ENCODE measurements at regions not wholly inside any gene's neighbourhood (a gene's known extent, or its start where the extent isn't known, plus 50 kb on each side); places are given as distances from the start of the nearest gene placed in this dataset.

GRCh38 chr3:72565593-72565992 lies 282.7 kb downstream of the SHQ1 start:
- DNase-seq (ENCODE audit: low read depth): no peak

DNA sequence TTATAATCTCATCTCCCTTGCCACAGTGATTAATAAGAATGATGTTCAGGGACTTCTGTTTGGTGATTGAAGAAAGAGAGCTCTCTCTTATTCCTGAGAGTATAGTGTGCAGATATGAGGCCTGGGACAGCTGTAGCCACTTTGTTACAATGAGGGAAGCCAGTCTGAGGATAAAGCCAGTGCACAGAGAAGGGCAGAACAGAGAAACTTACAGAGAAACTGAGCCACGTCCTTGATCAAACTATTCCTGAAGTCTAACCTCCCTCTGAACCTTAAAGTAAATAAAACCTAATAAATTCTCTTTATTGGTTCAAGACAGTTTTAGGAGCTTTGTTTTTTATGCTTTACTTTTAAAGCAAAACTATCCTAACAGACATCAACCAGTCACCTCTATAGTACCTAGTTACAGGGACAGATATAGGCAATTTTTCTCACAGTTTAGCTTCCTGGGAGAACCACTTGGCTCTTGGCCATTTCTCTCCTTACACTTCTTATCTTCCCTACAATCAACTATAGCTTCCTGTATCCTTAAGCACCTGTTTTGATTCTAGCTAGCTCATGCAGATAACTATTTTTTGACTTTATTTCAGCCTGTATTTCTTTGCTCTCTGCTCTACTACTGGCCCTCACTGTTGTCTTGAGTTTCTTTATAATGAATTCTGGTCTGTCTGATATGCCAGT lies 284.4 kb downstream of the SHQ1 start:
- DNase-seq (ENCODE audit: low read depth): no peak

GRCh38 chr3:72560846-72561675 lies 287.2 kb downstream of the SHQ1 start:
- no peak for DNase-seq (ENCODE audit: low read depth)

- DNase-seq (ENCODE audit: low read depth): no peak
Observed at GRCh38 chr3:72559385-72559784, 288.9 kb downstream of the SHQ1 start.

- no peak for DNase-seq (ENCODE audit: low read depth)
Observed at GRCh38 chr3:72558001-72558400, 290.2 kb downstream of the SHQ1 start.

DNA sequence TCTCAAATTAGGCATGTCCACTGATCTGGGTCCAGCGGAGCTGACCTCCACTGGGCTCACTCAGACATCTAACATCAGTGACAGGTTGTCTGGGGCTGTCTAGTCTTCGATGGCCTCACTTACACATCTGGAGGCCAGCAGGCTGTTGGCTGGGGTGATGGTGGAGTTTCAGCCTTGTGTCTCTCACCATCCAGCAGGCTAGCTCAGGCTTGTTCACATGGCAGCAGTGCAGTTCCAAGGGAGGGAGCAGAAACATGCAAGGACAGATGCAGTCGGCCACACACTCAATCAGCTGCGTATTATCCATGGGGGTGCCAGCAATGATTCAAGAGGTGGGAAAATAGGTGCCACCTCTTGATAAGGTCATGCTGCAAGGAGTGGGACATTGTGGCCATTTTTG lies 292.5 kb downstream of the SHQ1 start:
- DNase-seq (ENCODE audit: low read depth): no peak

- no peak for DNase-seq (ENCODE audit: low read depth)
Observed at GRCh38 chr3:72554689-72555088, 293.6 kb downstream of the SHQ1 start.

DNA sequence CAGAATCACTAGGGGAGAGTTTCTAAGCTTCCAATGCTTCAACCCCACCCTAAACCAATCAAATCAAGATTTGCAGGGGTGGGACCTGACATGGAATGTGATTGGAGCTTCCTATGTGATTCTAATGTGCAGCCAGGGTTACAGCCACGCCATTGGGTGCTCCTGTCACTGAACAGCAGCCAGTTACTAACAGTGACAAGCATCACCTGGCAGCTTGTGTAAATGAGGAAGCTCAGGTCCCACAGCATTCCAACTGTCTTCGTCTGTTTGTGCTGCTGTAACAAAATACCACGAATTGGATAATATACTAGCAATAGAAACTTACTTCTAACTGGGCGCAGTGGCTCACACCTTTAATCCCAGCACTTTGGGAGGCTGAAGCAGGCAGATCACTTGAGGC lies 294.9 kb downstream of the SHQ1 start:
- DNase-seq (ENCODE audit: low read depth): no peak

DNA sequence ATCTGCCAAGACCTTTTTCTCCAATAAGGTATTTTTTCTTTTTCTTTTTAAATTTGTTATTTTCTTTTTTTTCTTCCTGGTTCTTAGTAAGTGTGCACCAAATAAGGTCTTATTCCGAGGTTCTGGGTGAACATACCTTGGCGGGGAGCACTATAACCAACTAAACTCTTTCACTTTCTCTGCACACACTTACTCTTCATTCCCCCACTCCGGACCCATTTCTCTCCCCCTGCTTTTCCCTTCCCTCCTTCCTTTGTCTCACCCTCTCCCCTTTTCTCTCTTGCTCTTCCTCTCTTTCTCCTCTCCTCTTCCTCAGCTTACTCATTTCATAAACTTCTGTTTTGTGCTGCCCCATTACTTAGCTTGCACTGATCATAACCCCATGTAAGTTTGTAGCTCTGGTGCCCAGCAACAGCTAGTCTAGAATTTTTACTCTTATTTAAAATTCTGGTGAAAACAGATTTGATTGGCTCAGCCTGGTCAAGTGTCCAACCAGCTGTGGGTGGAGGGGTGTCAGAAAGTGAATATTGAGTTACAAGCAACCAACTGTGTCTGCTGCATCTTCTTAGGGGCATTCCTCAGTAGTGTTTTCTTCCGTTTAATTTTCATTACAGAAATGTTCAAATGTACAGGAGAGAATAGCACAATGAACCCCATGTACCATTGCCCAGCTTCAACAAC lies 297.5 kb downstream of the SHQ1 start:
- DNase-seq (ENCODE audit: low read depth): no peak

- DNase-seq (ENCODE audit: low read depth): no peak
Observed at GRCh38 chr3:72549761-72550581, 298.3 kb downstream of the SHQ1 start.

GRCh38 chr3:72548981-72549380 lies 299.3 kb downstream of the SHQ1 start:
- DNase-seq (ENCODE audit: low read depth): no peak

DNA sequence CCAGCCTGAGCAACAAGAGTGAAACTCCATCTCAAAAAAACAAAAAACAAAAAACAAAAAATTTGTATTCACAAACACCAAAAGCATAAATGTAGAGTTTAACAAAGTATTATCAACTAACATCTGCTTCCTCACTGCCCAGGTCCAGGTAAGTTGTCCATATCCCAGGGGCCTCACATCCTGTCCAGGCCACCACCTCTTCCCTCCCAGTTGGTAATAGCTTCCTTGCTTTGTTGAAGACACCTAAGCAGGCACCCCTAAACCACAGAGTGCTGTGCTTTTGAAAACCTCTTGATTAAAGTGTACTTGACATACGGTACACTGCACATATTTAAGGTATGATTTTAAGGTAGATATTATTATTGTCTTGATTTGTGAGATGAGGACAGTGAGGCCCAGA lies 299.8 kb downstream of the SHQ1 start:
- no peak for DNase-seq (ENCODE audit: low read depth)

- no peak for DNase-seq (ENCODE audit: low read depth)
Observed at GRCh38 chr3:72547183-72547582, 301.1 kb downstream of the SHQ1 start.

GRCh38 chr3:72544239-72544638 lies 304.0 kb downstream of the SHQ1 start:
- DNase-seq (ENCODE audit: low read depth): no peak

GRCh38 chr3:72543246-72543645 lies 305.0 kb downstream of the SHQ1 start:
- no peak for DNase-seq (ENCODE audit: low read depth)

DNA sequence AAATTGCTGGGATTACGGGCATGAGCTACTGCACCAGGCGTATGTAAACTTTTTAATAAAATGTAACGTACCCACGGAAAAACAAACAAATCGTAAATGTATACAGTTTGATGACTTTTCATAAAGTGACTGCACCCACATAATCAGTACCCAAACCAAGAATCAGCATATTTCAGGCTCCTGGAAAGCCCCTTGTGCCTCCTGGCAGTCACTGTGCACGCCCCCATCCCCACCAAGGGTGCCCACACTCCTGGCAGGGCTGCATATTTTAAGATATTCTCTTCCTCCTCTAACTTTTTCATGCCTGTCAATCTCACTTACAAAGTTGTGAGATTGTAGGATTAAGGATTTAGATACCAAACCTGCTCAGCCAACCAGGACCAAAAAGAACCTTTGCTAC lies 305.5 kb downstream of the SHQ1 start:
- DNase-seq (ENCODE audit: low read depth): no peak

GRCh38 chr3:72539856-72540255 lies 308.4 kb downstream of the SHQ1 start:
- no peak for DNase-seq (ENCODE audit: low read depth)

DNA sequence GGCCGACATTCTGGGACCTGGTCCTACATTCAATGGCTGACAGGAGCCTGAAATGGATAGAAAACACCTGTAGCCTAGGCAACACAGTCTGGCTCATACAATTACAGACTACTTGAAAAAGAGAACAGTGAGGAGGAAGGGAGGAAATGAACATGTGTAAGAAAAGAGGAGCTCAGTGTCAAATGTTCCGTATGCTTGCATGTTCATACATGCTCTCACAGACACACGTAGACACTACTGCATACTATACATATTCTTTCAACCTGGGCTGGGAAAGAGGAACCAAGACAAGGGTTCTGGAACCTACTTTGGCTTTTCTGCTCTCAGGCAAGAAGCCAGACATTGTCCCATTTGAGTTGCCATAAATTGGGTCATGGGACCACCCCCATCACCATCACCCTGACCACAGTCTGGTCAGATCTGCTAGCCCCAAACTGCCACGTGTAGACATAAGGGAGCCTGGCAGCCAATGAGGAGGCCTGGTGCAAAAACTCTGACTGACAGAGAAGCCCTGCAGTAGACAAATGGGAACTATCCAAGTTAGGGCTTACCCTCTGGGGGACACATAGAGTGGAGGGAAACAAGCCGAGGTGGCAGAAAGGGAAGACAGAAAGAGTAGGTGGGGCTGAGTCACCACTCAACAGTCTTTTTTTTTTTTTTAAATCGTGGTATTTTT lies 310.0 kb downstream of the SHQ1 start:
- DNase-seq (ENCODE audit: low read depth): no peak

DNA sequence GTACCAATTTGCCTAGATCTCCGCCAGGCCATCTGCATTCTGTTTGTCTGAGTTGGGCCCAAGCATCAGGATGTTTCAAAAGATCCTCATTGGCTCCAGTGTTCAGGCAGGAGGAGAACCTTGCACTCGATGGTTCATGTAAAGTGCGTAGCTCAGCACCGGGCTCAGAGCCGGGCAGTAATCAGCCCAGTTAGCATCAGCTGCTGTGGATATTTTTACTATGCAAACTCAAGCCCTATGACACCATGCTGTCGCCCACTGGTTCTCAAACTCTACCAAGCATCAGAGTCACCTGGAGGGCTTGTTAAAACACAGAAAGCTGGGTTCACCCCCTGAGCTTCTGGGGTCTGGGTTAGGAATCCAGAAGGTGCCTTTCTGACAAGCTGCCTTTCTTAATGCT lies 310.8 kb downstream of the SHQ1 start:
- DNase-seq (ENCODE audit: low read depth): no peak

- no peak for DNase-seq (ENCODE audit: low read depth)
Observed at GRCh38 chr3:72536878-72537267, 311.4 kb downstream of the SHQ1 start.

DNA sequence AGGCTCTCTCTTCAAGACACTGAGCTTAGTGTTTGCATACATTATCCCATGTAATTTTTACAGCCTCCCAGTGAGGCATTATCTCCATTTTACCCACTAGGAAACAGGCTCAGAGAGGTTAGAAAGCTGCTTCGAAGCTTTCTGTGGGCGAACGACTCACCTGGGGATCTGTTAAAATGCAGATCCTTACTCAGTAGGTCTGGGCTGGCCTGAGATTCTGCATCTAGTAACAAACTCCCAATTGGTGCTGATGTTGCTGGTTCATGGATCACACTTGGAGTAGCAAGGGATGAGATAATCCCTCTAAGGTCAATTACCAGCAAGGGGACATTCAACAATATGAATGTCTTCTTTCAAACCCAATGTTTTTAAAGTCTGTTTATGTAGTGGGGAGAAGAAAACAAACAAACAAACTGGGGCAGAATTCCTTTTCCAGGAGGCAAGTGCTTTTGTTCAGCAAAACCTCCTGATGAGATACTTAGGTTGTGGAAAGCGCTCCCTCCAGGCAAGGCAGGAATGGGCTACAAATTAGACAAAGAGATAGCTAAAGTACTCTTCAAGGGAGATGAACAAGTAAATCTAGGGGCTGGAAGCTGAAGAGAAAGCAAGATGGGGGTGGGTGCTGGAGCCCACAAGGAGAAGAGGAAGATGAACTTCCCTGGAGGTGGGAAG lies 311.9 kb downstream of the SHQ1 start:
- DNase-seq (ENCODE audit: low read depth): no peak

All from activated T-helper 9 cell treated with anti-CD3 and anti-CD28 coated beads, Interleukin-2, amount 50 U/mL, for 16 hours (primary cell).